Neural crest cell (in vitro differentiated cells): ENCODE measurements at regions not wholly inside any gene's neighbourhood (a gene's known extent, or its start where the extent isn't known, plus 50 kb on each side); places are given as distances from the start of the nearest gene placed in this dataset.

Experiments
- DNase-seq: peaks from one replicate; pipeline ENCODE4 v3.0.0; 2021; ENCODE audit warnings: low read depth, mixed read lengths, low spot score
- H3K27ac Mint-ChIP-seq: one replicate; pipeline ENCODE4 v1.8.0; 2021; ENCODE audit warnings: mild to moderate bottlenecking, mixed read lengths; ENCODE audit not compliant: unreplicated experiment
- H3K27me3 Mint-ChIP-seq: 2 replicates; pipeline ENCODE4 v1.8.0; 2021; ENCODE audit warnings: low read depth, mild to moderate bottlenecking, mixed read lengths
- H3K36me3 Mint-ChIP-seq: 2 replicates; pipeline ENCODE4 v1.8.0; 2021; ENCODE audit warnings: low read depth, mild to moderate bottlenecking, mixed read lengths
- H3K4me1 Mint-ChIP-seq: 2 replicates; pipeline ENCODE4 v1.8.0; 2021; ENCODE audit warnings: mixed read lengths
- H3K4me3 Mint-ChIP-seq: one replicate; pipeline ENCODE4 v1.8.0; 2021; ENCODE audit warnings: mild to moderate bottlenecking, mixed read lengths
- H3K9me3 Mint-ChIP-seq: 2 replicates; pipeline ENCODE4 v1.8.0; 2021; ENCODE audit warnings: mixed read lengths
- CTCF ChIP-seq: fragments of 200-600 bp; sonication (generic); conservative IDR thresholded peaks from 2 replicates; pipeline ENCODE4 v1.5.0; 2021; ENCODE audit warnings: antibody characterized with exemption, mild to moderate bottlenecking

DNA sequence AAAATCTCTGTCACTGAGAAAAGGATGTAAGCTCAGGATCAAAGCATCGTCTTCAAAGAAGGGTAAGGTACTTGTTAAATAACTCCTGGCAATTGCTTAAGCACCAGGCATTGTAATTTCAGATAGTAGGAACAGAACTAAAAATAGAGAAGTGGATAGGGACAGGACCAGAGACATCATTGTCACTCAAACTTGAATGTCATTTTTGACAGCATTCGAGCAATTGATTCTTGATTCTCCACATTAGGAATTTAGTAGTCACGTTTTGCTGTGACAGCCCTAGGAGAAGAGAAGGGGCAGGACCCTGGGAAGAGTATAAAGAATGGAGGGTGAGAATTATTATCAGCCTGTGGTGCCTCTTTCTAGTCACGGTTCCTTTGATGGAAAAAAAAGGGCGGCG lies 50.1 kb upstream of the BACH2 start:
- Mint-ChIP-seq H3K27ac (no peak overlapping the region), H3K27me3 (no peaks in the 10 kb centered on the region), H3K4me3 (no peak overlapping the region), H3K4me1 (peaks cover 9% of the 10 kb centered on the region), H3K36me3 (no peaks in the 10 kb centered on the region), H3K9me3 (peaks cover 5% of the 10 kb centered on the region)
- DNase-seq, result no peak
- no peak for TF ChIP-seq CTCF
